NCI-H2227 treated with DMSO at 0.1 percent for 48 hours (cell line): ENCODE measurements at regions not wholly inside any gene's neighbourhood (a gene's known extent, or its start where the extent isn't known, plus 50 kb on each side); places are given as distances from the start of the nearest gene placed in this dataset.

Experiments
- DNase-seq: peaks from one replicate; lab custom pipeline; 2025; lab: John Stamatoyannopoulos, UW

DNA sequence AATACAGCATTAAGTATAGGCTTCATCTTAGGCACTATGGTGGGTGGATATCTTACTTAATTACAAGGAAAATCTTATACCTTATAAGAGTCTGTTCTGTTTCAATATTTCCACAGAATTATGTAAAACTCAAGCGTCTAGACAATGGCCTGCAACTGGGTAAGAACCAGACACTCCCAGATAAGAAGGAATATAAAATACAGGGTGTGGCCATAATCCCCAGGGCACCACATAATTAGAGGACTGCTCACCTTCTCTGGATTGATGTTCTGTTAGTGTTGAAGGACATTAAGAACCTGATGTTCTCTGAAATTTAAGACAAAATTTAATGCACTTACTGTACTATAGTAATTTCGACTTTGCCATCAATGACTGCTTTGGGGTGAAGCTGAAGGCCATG is 198.2 kb upstream of the ARSJ start:
- no peak for DNase-seq

DNA sequence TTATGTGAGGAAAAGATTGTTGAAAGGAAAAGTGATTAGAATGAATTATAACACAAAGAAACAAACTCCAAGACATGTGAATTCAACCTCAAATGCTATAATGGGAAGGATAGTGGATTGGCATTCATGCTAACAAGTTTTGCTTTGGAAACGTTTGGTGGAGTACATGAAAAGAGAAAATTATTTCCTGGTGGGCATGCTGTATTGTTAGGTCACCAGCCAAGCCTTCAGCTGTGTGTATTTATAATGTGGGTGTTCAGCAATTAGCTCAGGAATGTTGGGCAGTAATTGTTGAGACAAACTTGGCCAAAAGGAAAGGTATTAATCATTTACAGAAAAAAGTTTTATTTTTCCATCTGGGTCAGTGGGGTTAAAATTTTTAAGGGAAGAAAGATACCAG is 198.9 kb upstream of the ARSJ start:
- DNase-seq: no peak

DNA sequence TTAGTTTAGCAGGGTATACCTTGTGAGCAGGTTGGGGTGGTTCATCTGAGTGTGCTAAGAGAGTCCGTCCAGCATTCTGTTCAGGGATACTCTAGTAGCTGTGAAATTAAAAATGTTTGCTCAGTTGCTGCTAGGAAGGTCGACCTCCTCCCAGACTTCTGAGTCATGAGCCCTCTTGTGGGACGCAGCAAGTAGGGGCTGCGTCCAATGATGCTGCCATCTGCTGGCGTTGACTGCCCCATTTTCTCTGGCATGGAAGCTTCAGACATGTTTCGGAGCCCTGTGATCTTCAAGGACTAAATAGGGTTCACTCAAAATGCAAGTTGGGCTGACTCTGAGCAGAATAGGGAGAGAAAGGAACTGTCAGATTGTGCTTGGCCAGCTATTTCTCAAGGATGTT is 201.0 kb upstream of the ARSJ start:
- DNase-seq: peak; percentile 3

DNA sequence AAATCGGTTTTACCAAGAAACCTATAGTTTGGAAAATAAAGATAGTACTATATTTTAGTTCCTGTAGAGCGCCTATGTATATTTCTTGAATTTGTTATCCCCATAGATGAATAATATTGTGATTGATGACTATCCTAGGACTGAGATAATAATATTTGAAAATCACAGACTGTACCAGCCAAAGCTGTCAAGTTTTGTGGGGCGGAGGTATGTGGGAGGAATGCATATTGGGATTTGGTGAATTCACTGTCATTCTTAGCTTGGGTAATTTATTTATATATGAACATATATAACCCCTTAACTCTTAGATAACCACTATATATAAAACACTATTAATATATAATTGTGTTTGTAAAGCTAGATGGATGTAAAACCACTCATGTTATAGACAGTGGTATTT is 205.5 kb upstream of the ARSJ start:
- no peak for DNase-seq

GRCh38 chr4:114187592-114187991 is 208.1 kb upstream of the ARSJ start:
- DNase-seq: no peak

GRCh38 chr4:114191496-114191895 is 212.0 kb upstream of the ARSJ start:
- no peak for DNase-seq

- DNase-seq: no peak
Observed at GRCh38 chr4:114192854-114193253, 213.4 kb upstream of the ARSJ start.

DNA sequence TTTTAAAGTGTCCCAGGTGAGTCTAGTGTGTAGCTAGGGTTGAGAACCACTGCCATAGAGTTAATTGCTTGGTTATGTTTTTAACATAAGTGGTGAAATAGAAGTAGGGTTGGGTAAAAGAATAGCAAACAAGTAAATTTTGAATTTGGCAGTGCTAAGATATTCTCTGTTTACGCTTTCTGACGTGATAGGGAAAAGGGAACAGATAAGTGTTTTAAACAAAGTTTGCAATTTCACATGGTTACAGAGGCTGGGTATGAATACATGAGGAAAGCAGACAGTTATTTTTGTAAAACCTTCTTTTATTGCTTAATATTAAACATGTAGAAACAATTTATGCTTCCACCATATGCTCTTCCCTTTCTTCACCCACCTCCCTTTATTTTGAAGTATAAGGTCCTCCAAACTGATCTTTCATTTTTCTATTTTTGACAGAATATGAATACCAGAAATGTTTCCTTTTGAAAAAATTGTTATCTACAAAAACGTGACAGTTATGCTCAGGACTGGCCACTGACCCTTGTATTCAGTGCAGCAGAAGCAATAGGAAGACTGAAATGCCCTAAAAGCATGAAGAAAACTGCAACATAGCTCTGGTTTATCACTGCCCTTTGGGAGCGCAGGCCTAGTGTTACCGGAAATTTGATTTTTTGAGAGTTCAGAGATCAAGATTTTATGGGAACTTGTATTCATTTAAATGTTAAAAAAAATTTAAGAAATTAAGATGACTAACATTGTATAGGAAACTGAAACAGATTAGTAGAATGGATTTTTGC is 214.4 kb upstream of the ARSJ start:
- no peak for DNase-seq

- DNase-seq: no peak
Observed at GRCh38 chr4:114196606-114197005, 217.2 kb upstream of the ARSJ start.

DNA sequence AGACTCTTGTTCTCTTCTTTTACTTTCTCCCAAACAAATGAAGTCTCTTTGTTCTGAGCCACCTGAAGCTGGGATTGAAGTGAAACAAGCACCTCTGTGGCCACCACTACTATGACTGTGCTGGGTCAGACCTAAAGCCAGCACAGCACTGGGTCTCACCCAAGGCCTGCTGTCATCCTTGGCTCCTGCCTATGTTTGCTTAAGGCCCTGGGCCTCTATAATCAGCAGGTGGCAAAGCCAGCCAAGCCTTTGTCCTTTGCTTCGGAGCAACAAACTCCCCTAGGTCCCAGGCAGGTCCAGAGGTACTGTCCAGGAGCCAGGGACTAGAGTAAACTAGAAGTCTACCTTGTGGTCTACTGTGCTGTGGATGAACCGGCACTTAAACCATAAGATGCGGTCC is 220.6 kb upstream of the ARSJ start:
- DNase-seq: no peak

DNA sequence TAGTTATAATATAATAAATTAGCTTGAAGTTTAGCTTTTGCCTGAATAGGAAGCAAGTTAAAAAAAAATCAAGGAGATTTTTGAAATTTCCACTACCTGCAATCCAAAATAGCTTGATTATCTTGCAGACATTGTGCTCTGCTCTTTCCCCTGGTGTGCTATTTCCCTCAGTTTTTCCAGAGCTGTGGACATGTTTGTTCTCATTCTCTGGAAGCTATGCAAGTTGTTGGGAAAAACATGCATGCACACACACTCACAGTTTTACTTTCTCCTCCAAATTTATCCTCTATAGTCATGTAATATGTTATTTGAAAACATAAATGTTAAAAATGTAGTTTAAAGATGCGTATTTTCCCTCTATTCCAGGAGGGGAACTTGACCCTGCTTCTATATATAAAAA is 225.8 kb upstream of the ARSJ start:
- DNase-seq: no peak

- no peak for DNase-seq
Observed at GRCh38 chr4:114208574-114209151, 229.2 kb upstream of the ARSJ start.

- DNase-seq: no peak
Observed at GRCh38 chr4:114209584-114209983, 230.1 kb upstream of the ARSJ start.

DNA sequence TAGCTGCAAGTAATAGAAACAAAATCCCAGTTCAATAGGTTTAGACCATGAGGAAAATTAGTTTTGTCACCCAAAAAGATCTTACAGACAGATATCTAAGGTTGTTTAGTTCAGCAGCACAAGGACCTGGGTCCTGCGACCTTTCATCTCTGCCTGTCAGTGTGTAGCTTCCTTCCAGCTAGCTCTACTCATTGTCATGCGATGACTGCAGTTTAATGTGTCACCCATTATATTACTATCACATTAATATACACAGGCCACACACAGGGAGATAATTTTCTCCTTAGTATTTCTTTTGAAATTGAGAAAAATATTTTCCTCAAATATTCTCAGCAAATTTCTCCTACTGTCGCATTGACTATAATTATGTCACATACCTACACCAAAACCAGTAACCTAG is 232.1 kb upstream of the ARSJ start:
- no peak for DNase-seq

GRCh38 chr4:114217150-114217817 is 237.8 kb upstream of the ARSJ start:
- no peak for DNase-seq

- no peak for DNase-seq
Observed at GRCh38 chr4:114223580-114223979, 244.1 kb upstream of the ARSJ start.

DNA sequence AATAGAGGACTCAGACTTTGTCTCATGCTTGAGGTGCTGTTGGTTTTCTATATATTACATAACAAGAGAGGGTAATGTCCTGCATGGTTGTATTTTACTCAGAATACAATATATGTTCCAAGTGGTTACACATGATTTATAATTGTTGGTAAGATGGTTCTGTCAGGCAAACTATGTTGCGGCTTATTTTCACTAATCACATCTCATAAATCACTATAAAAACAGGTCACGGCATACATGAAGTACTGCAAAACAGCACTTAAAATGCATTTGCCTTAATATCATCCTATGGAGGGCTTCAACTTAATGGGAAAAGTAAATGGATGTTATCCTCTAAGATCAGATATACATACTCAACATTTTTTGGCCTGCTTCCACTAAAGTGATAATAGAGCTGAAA is 246.0 kb upstream of the ARSJ start:
- DNase-seq: no peak

DNA sequence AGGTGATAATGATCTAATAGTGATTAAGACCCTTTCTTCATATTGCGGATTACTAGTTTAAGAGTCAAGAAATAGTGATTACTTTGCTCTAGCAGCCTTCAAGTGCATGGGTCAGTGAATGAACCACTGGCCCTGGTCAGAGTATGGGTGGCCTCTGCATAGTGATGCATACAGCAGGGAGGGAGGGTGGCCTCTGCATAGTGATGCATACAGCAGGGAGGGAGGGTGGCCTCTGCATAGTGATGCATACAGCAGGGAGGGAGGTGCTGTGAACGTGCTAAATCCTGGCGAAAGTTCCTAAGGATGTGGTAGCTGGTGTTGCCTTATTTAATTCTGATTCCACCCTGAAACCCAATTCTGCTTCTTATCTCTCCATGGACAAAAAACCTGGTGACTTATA is 246.7 kb upstream of the ARSJ start:
- no peak for DNase-seq

- DNase-seq: no peak
Observed at GRCh38 chr4:114226968-114227760, 247.7 kb upstream of the ARSJ start.

DNA sequence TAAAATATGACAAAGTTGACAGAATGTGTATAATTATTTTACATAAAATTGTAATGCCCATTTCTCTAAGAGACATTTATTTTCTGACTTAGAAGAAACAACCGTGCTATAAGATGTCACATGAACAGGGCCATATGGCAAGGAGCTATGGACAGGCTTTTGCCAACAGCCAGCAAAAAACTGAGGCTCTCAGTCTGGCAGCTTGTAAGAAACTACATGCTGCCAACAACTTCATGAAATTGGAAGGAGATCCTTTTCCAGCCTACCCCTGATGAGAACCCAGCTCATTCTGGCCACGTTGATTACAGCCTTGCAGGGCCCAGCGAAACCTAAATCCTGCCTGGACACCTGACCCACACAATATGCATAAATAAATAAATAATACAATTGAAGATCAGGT is 250.3 kb upstream of the ARSJ start:
- no peak for DNase-seq

- no peak for DNase-seq
Observed at GRCh38 chr4:114236171-114236769, 256.8 kb upstream of the ARSJ start.

DNA sequence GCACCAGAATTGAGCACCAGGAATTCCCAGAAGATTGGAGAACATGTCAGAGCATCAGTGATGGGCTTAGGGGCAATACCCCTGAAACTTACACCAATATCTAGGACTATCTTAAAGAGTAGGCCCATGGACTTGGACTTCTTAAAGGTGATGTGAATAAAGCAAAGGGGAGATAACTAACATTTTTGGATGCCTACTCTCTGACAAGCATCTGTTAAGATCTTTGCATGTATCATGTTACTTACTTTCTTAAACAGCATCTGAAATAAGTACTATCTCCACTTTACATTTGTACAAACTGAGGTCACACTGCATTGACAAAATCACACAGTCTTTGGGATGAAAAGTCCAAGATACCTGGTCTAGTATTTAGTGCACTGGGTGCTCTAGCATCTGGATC is 258.6 kb upstream of the ARSJ start:
- DNase-seq: no peak
